Lower leg skin (tissue), 3 donors: ENCODE measurements at regions not wholly inside any gene's neighbourhood (a gene's known extent, or its start where the extent isn't known, plus 50 kb on each side); places are given as distances from the start of the nearest gene placed in this dataset.

Experiments used
- CTCF ChIP-seq, 3 donors: fragments of 450-650 bp; IDR thresholded peaks; one replicate each; pipeline ENCODE4 v1.5.1; 2016; ENCODE audit warnings: antibody characterized with exemption in 3 of 3, mild to moderate bottlenecking in 3 of 3, moderate library complexity in 2 of 3
- POLR2A ChIP-seq, 2 donors: fragments of 450-650 bp; IDR thresholded peaks; one replicate each; pipeline ENCODE4 v1.6.1; 2016 to 2017; ENCODE audit warnings: antibody characterized with exemption in 2 of 2, mild to moderate bottlenecking in 1 of 2, moderate library complexity in 1 of 2

GRCh38 chr7:94176694-94177200 is 172.6 kb upstream of the BET1 start:
- TF ChIP-seq CTCF (IDR thresholded peaks at IDR 0.05), result no peak
- no peak for TF ChIP-seq POLR2A (IDR thresholded peaks at IDR 0.05)
